ENCODE measurements at regions not wholly inside any gene's neighbourhood (a gene's known extent, or its start where the extent isn't known, plus 50 kb on each side); places are given as distances from the start of the nearest gene placed in this dataset.

GRCh38 chr2:238563551-238563950, 136.8 kb downstream of the ASB1 start:
- no peak for DNase-seq

GRCh38 chr2:238564286-238564920, 137.7 kb downstream of the ASB1 start:
- DNase-seq, result no peak

- no peak for DNase-seq
These were observed 138.3 kb downstream of the ASB1 start for GRCh38 chr2:238565031-238565430.

GRCh38 chr2:238566001-238566645, 139.4 kb downstream of the ASB1 start:
- no peak for DNase-seq

- DNase-seq, result no peak
These were observed 140.5 kb downstream of the ASB1 start for GRCh38 chr2:238567067-238567855.

- no peak for DNase-seq
These were observed 141.3 kb downstream of the ASB1 start for GRCh38 chr2:238567996-238568395.

- DNase-seq, result no peak
These were observed 142.0 kb downstream of the ASB1 start for GRCh38 chr2:238568455-238569440.

GRCh38 chr2:238569507-238570195, 142.9 kb downstream of the ASB1 start:
- DNase-seq, result no peak

DNA sequence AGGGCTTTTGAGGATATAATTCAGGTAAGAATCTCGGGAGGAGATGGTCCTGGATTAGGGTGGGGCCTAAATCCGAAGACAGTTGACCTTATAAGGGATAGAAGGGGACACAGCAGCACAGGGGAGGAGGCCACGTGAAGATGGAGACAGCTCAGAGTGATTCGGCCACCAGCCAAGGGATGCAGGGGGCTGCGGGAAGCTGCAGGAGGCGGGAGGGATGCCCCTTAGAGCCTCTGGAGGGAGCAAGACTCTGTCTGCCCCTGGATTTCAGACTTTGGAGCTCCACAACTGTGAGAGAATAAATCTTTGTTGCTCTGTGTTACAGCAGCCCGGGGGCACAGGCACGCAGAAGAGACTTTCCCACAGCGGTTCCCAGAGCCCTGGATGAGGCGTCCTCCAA, 143.7 kb downstream of the ASB1 start:
- no peak for DNase-seq

GRCh38 chr2:238570926-238571325, 144.2 kb downstream of the ASB1 start:
- DNase-seq, result no peak

DNA sequence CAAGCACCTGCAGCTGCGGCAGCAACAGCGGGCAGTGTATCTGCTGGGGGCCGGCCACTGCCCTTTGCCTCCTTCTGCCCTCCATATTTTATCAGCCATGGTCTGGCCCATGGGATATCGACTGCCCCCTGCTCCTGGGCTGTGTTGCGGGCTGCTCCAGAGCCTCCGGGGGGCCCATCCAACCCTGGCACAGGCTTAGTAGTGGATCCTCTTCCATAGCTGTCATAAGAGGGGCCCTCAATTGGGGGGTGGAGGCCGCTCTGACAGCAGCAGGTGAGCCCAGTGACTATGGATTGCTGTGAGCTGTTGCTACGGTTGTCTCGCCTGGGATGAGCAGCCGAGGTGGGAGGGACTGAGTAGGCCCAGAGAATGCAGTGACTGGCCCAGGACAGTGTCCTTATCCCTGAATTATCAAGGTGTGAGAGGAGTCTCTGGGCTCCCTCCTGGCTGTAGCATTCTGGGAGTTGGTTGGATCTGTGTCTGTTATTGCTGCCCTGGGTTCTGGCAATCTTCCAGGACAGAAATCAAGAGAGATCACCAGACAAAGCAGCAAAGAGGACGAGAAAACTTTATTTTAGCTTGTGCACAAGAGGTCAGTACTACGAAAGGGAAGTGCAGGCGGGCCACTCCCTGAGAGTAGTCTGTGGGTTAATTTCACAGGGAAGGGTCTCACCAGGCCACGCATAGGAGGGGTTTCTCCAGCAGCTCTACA, 145.1 kb downstream of the ASB1 start:
- no peak for DNase-seq

- DNase-seq, result no peak
These were observed 146.5 kb downstream of the ASB1 start for GRCh38 chr2:238573065-238573778.

- DNase-seq, result no peak
These were observed 147.2 kb downstream of the ASB1 start for GRCh38 chr2:238573916-238574315.

DNA sequence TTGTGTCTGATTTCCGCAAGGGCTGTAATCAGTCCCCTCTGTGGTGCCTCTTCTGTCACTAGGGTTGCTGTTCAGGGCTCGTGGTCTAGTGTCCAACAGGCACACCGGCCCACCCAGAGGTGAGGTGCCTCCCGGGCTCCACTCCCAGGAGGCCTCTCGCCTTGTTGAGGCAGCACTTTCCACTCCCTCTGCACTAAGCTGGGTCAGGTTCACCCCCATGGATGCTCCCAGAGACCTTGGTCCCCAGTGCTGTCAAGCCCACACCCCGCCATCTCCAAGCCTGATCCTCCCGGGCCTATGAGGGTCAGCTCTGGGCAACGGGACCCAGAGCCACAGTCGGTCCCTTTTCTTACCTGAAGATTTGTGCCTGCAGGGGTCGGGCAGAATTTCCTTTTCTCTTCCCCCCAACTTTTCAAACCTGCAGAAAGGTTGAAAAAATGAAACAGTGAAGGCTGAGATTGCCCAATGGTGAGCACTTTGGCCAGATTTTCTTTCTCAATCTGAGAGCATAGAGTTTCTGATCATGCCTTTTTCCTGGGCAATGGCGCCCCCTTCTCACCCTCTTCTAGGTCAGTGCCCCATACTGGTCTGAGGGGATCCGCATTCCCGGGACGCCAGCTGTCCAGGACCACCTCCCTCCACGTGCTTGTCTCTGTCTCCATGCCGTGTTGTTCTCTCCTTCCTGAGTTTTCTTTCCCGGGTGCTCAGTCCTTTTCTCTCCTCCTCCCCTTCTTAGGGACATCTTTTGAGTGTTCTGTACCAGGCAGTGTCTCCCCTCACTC, 148.0 kb downstream of the ASB1 start:
- DNase-seq, result no peak

GRCh38 chr2:238576674-238577073, 149.9 kb downstream of the ASB1 start:
- DNase-seq, result no peak

DNA sequence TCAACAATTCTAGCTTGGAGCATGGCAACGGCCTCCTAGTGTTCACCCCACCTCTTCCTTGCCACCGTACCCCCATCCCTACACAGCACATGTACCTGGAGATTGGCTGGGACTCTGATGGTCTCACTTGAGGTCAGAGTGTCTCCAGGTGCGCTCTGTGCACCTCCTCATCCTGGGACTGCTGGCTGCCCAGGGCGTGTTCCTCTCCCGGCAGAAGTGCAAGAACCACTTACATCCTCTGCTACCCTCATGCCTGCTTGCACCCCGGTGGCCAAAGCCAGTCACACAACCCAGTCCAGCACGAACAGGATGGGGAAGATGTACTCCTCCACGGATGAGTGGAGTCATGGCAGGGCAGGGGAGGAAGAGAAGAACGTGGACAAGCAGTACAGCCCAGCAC, 151.5 kb downstream of the ASB1 start:
- DNase-seq, result no peak

DNA sequence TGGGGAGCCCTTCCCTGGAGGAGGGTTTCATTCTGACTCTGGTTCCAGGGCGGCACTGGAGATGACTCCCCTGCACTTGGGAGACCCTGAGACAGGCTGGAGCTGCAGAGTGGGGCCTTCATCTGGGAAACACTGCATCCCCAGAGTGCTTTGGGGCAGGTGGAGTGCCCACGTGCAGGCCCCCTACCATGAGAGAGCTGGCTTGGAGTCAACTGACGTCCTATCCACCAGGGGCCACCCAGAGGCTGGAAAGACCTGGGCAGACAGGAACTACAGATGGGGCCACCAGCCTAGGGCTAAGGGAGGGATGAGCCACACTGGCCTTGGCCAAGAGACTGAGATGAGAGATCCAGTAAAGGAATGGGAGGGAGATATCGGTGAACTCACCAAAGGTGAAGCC, 153.8 kb downstream of the ASB1 start:
- DNase-seq, result no peak

GRCh38 chr2:238581126-238581525, 154.4 kb downstream of the ASB1 start:
- DNase-seq, result no peak

DNA sequence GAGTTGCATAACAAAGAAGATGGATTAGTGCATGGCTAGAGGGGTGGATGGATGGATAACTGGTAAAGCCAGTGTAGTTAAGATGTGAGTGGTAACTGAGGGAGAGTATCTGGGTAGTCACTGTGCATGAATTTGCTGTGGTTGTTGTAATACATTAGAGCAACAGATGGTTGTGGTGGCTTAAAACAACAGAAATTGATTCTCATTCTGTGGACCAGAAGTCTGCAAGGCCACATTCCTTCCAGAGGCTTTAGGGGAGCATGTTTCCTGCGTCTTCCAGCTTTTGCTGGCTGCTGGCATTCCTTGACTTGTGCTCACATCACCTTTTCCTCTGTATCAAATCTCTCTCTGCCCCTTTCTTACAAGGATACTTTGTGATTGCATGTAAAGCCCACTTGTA, 155.4 kb downstream of the ASB1 start:
- no peak for DNase-seq

DNA sequence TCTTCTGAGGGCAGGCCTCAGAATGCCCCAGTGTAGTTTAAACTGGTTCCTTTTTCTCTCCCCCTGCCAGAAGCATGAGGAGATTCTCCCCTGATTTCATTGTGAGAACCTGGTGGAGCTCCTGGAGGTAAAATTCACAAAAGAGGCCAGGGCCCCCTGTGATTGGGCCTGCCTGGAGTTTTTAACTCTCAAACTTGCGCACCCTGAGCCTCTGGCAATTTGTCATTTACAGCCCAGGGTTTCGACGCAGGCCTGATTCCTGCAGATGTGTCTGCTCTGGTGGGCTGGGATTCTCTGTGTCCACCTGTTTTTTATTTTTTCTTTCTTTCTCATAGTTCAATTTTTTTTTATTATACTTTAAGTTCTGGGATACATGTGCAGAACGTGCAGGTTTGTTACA, 157.9 kb downstream of the ASB1 start:
- no peak for DNase-seq

Measured in CD4-positive, alpha-beta T cell treated with Interferon alpha-2 for 1 hour (primary cell).